H1 (cell line): ENCODE measurements at regions not wholly inside any gene's neighbourhood (a gene's known extent, or its start where the extent isn't known, plus 50 kb on each side); places are given as distances from the start of the nearest gene placed in this dataset.

Experiments
- CTCF ChIA-PET: fragments of 300-600 bp; sonication (Branson Sonifier 250); formaldehyde crosslinking; loops from one replicate; lab custom pipeline; 2021; ENCODE audit not compliant: partially characterized antibody; lab: Charles Lee
- POLR2A ChIA-PET: fragments of 300-600 bp; sonication (Branson Sonifier 250); formaldehyde crosslinking; loops from one replicate; lab custom pipeline; 2021; ENCODE audit warnings: inconsistent platforms; ENCODE audit not compliant: partially characterized antibody; lab: Charles Lee
- DNase-seq, 2 experiments: peaks; one replicate each; pipeline versions ENCODE4 v3.0.0 to v3.0.0-alpha.2; 2010 to 2022; ENCODE audit warnings: low spot score in 2 of 2, low read depth in 1 of 2, mixed read lengths in 1 of 2
- FAIRE-seq: peaks from 2 replicates; lab custom pipeline; 2011; peaks lifted over from hg19 to GRCh38; lab: Jason Lieb, UNC
- H2AFZ ChIP-seq: 2 replicates; pipeline ENCODE4 v1.8.1; 2012; ENCODE audit warnings: low read length, inconsistent platforms
- H2AK5ac ChIP-seq: 2 replicates; pipeline ENCODE4 v1.6.1; 2013; ENCODE audit warnings: low read depth, low read length
- H2BK120ac ChIP-seq: replicated peaks from 2 replicates; pipeline ENCODE3; 2013; ENCODE audit warnings: low read depth, low read length, inconsistent platforms
- H2BK12ac ChIP-seq: 2 replicates; pipeline ENCODE4 v1.6.1; 2013; ENCODE audit warnings: low read depth, low read length
- H2BK15ac ChIP-seq: 2 replicates; pipeline ENCODE4 v1.6.1; 2013; ENCODE audit warnings: low read length
- H2BK20ac ChIP-seq: 2 replicates; pipeline ENCODE4 v1.6.1; 2013; ENCODE audit warnings: low read length
- H2BK5ac ChIP-seq: 2 replicates; pipeline ENCODE4 v1.6.1; 2013; ENCODE audit warnings: low read depth, low read length
- H3K14ac ChIP-seq: 2 replicates; pipeline ENCODE4 v1.6.1; 2013; ENCODE audit warnings: inconsistent platforms; ENCODE audit not compliant: insufficient read length
- H3K18ac ChIP-seq: 2 replicates; pipeline ENCODE4 v1.6.1; 2013; ENCODE audit warnings: low read length; ENCODE audit errors: extremely low read depth
- H3K23ac ChIP-seq: 2 replicates; pipeline ENCODE4 v1.6.1; 2013; ENCODE audit warnings: inconsistent platforms; ENCODE audit not compliant: insufficient read length
- H3K23me2 ChIP-seq: 2 replicates; pipeline ENCODE4 v1.6.1; 2013; ENCODE audit warnings: low read depth, low read length
- H3K27ac ChIP-seq: 2 replicates; pipeline ENCODE4 v1.6.1; 2011; ENCODE audit warnings: low read depth, low read length, inconsistent platforms
- H3K27me3 ChIP-seq, 4 experiments: replicated peaks in 1 of 4; 1 replicate in 1 of 4; 2 replicates in 3 of 4; pipeline versions ENCODE4 v1.6.1 to v1.8.1; 2011 to 2013; ENCODE audit warnings: low read length in 3 of 4, mild to moderate bottlenecking in 3 of 4, inconsistent platforms in 2 of 4, mixed read lengths in 2 of 4, moderate library complexity in 1 of 4; ENCODE audit not compliant: control insufficient read depth in 3 of 4, insufficient read depth in 3 of 4; ENCODE audit errors: extremely low read depth in 1 of 4
- H3K36me3 ChIP-seq, 4 experiments: 2 replicates each; pipeline versions ENCODE4 v1.6.1 to v1.8.1; 2011 to 2013; ENCODE audit warnings: mild to moderate bottlenecking in 4 of 4, low read length in 3 of 4, moderate library complexity in 2 of 4, control low read depth in 1 of 4, inconsistent platforms in 1 of 4; ENCODE audit not compliant: insufficient read depth in 4 of 4, control insufficient read depth in 2 of 4
- H3K4ac ChIP-seq: replicated peaks from 2 replicates; pipeline ENCODE3; 2013; ENCODE audit warnings: low read length, low read depth, mixed read lengths, inconsistent platforms; ENCODE audit not compliant: insufficient read length
- H3K4me1 ChIP-seq, 4 experiments: replicated peaks in 1 of 4; 1 replicate in 1 of 4; 2 replicates in 3 of 4; pipeline versions ENCODE4 v1.6.1 to v1.8.1; 2011 to 2013; ENCODE audit warnings: low read length in 3 of 4, inconsistent platforms in 2 of 4, mixed read lengths in 1 of 4; ENCODE audit not compliant: insufficient read depth in 4 of 4, control insufficient read depth in 3 of 4
- H3K4me2 ChIP-seq, 2 experiments: 2 replicates each; pipeline versions ENCODE4 v1.6.1 to v1.8.1; 2011 to 2013; ENCODE audit warnings: low read depth in 2 of 2, low read length in 2 of 2, control low read depth in 1 of 2, inconsistent platforms in 1 of 2, mild to moderate bottlenecking in 1 of 2; ENCODE audit not compliant: insufficient read depth in 1 of 2
- H3K4me3 ChIP-seq, 4 experiments: fragments of 200-600, 300-600 bp in 1 of 4; sonication (generic), shearing (Covaris generic), sonication (Bioruptor Twin) in 1 of 4; 2 replicates each; pipeline versions ENCODE4 v1.5.1 to v1.8.1; 2011 to 2016; ENCODE audit warnings: low read length in 4 of 4, low read depth in 3 of 4, control low read depth in 2 of 4, inconsistent platforms in 2 of 4, mild to moderate bottlenecking in 2 of 4, mixed read lengths in 1 of 4, moderate library complexity in 1 of 4; ENCODE audit not compliant: insufficient read depth in 2 of 4; ENCODE audit errors: extremely low read depth in 1 of 4
- H3K56ac ChIP-seq: replicated peaks from 2 replicates; pipeline ENCODE3; 2013; ENCODE audit warnings: low read depth, mild to moderate bottlenecking, mixed read lengths, low read length, inconsistent platforms; ENCODE audit not compliant: insufficient read length
- H3K79me1 ChIP-seq: 2 replicates; pipeline ENCODE4 v1.6.1; 2013; ENCODE audit warnings: low read depth, low read length, control low read depth
- H3K79me2 ChIP-seq, 2 experiments: 2 replicates each; pipeline versions ENCODE4 v1.6.1 to v1.8.1; 2012 to 2013; ENCODE audit warnings: low read length in 2 of 2, mild to moderate bottlenecking in 2 of 2, inconsistent platforms in 1 of 2; ENCODE audit not compliant: insufficient read depth in 2 of 2, control insufficient read depth in 1 of 2
- H3K9ac ChIP-seq, 4 experiments: replicated peaks in 1 of 4; 1 replicate in 1 of 4; 2 replicates in 3 of 4; pipeline versions ENCODE4 v1.6.1 to v1.8.1; 2011 to 2013; ENCODE audit warnings: low read depth in 3 of 4, low read length in 3 of 4, control low read depth in 2 of 4, mild to moderate bottlenecking in 2 of 4, moderate library complexity in 2 of 4, inconsistent platforms in 1 of 4; ENCODE audit errors: extremely low read depth in 1 of 4
- H3K9me3 ChIP-seq, 2 experiments: 2 replicates each; pipeline versions ENCODE4 v1.6.1 to v1.8.1; 2012 to 2013; ENCODE audit warnings: mild to moderate bottlenecking in 2 of 2, moderate library complexity in 2 of 2, control low read depth in 1 of 2, inconsistent platforms in 1 of 2, low read depth in 1 of 2, low read length in 1 of 2, mixed read lengths in 1 of 2; ENCODE audit not compliant: insufficient read depth in 2 of 2
- H4K20me1 ChIP-seq, 2 experiments: replicated peaks in 1 of 2; 2 replicates each; pipeline versions ENCODE3 to v1.8.1; 2011 to 2013; ENCODE audit warnings: inconsistent platforms in 2 of 2, low read length in 2 of 2, mild to moderate bottlenecking in 1 of 2; ENCODE audit not compliant: insufficient read depth in 2 of 2, control insufficient read depth in 1 of 2
- H4K5ac ChIP-seq: 2 replicates; pipeline ENCODE4 v1.6.1; 2013; ENCODE audit warnings: low read length, low read depth, mixed read lengths, inconsistent platforms; ENCODE audit not compliant: insufficient read length
- H4K8ac ChIP-seq: 2 replicates; pipeline ENCODE4 v1.8.0; 2013; ENCODE audit warnings: mild to moderate bottlenecking, moderate library complexity, low read length, inconsistent platforms; ENCODE audit not compliant: insufficient read depth; ENCODE audit errors: extremely low read depth
- H4K91ac ChIP-seq: replicated peaks from 2 replicates; pipeline ENCODE3; 2013; ENCODE audit warnings: low read length, mixed read lengths, inconsistent platforms; ENCODE audit not compliant: insufficient read length
- NRF1 ChIP-seq: IDR thresholded peaks from 2 replicates; pipeline ENCODE4 v1.6.1; 2011; ENCODE audit warnings: mild to moderate bottlenecking, low read depth, low read length, improper control_type of control experiment
- WGBS, 2 experiments: shearing (Covaris generic) in 1 of 2; methylation state at CpG; one replicate each; pipeline versions ENCODE4 v1.1.6 to v1.1.7; 2013 to 2015; ENCODE audit warnings: low lambda C conversion rate in 2 of 2, mixed read lengths in 2 of 2, inconsistent platforms in 1 of 2, low coverage in 1 of 2, missing lambda C conversion rate in 1 of 2; ENCODE audit not compliant: insufficient replicate concordance in 2 of 2, insufficient coverage in 1 of 2, insufficient read length in 1 of 2; ENCODE audit errors: extremely low coverage in 1 of 2, missing lambda C conversion rate in 1 of 2; 5-methylcytosine and 5-hydroxymethylcytosine counted together

DNA sequence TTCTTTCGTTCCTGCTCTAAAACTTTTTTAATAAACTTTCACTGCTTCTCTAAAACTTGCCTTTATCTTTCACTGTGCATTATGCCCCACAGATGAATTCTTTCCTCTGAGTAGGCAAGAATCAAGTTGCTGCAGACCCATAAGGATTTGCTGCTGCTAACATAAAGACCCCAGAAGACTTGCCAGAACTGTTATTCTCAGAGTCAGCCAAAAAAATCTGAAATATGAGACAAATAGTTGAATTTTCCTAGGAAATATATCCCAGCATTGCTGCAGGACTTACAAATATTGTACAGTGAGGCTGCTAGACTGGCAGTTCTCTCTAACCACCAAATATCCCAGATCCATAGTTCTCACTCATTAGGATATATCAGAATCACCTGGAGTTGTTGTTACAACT, 349.1 kb upstream of the FLRT2 start:
- no peaks in the 10 kb centered on the region for H3K79me2 ChIP-seq
- no peak for DNase-seq
- no peak overlapping the region for H2BK120ac ChIP-seq
- H3K4ac ChIP-seq: no peak overlapping the region
- ChIA-PET POLR2A (no interaction called here), CTCF (interaction anchor here (1.0 kb wide), 1 partner anchor 14 kb away, joined by 3 read pairs; no protein-coding TSS in a partner anchor)
- H2BK5ac ChIP-seq: no peak overlapping the region
- no peak overlapping the region for H3K14ac ChIP-seq
- no peak for FAIRE-seq
- no peak overlapping the region for H3K9ac ChIP-seq
- no peak overlapping the region for H3K4me3 ChIP-seq
- H3K4me2 ChIP-seq: no peak overlapping the region
- H3K9me3 ChIP-seq: peaks cover 4 to 9% of the 10 kb centered on the region in 2 experiments; a peak in 2 of 4 replicates
- H3K27ac ChIP-seq: no peak overlapping the region
- H2BK15ac ChIP-seq: no peak overlapping the region
- H3K27me3 ChIP-seq: peaks cover 0 to 3% (median 0%) of the 10 kb centered on the region in 4 experiments; a peak in 1 of 7 replicates
- H4K91ac ChIP-seq: no peak overlapping the region
- WGBS, 2 experiments: 81% methylated on average over 1 of the region's 1 CpG; no CpG with 5 or more reads in 1 of the 2 experiments
- H3K23ac ChIP-seq: no peak overlapping the region
- H2AK5ac ChIP-seq: no peak overlapping the region
- H2BK12ac ChIP-seq: no peak overlapping the region
- no peaks in the 10 kb centered on the region for H4K20me1 ChIP-seq
- H2AFZ ChIP-seq: no peak overlapping the region
- no peak overlapping the region for H3K18ac ChIP-seq
- no peak overlapping the region for H3K56ac ChIP-seq
- H2BK20ac ChIP-seq: no peak overlapping the region
- TF ChIP-seq NRF1: no peak
- TF ChIP-seq, all 59 proteins: peak for 0
- Histone ChIP-seq H4K8ac (no peak overlapping the region), H4K5ac (no peak overlapping the region), H3K36me3 (no peaks in the 10 kb centered on the region), H3K79me1 (no peaks in the 10 kb centered on the region), H3K23me2 (no peaks in the 10 kb centered on the region), H3K4me1 (peaks cover 0 to 10% (median 7%) of the 10 kb centered on the region in 4 experiments; a peak in 3 of 7 replicates)
